Fibroblast of lung (primary cell): ENCODE measurements at regions not wholly inside any gene's neighbourhood (a gene's known extent, or its start where the extent isn't known, plus 50 kb on each side); places are given as distances from the start of the nearest gene placed in this dataset.

Experiments used
- DNase-seq, 2 donors: peaks; one replicate each; pipeline versions ENCODE4 v3.0.0 to v3.0.0-alpha.2; 2010; ENCODE audit warnings: low read depth in 2 of 2
- H2AFZ ChIP-seq: 2 replicates; pipeline ENCODE4 v1.5.1; 2012; ENCODE audit warnings: low read length, control low read depth, inconsistent platforms
- H3K27ac ChIP-seq: 2 replicates; pipeline ENCODE4 v1.5.1; 2011; ENCODE audit warnings: low read length, control low read depth; ENCODE audit not compliant: insufficient read depth
- H3K27me3 ChIP-seq: 2 replicates; pipeline ENCODE4 v1.5.1; 2011; ENCODE audit warnings: mild to moderate bottlenecking, low read length; ENCODE audit not compliant: control insufficient read depth, insufficient read depth
- H3K36me3 ChIP-seq: 2 replicates; pipeline ENCODE4 v1.5.1; 2011; ENCODE audit warnings: low read length; ENCODE audit not compliant: control insufficient read depth, insufficient read depth
- H3K4me1 ChIP-seq: 2 replicates; pipeline ENCODE4 v1.5.1; 2011; ENCODE audit warnings: low read length; ENCODE audit not compliant: control insufficient read depth, insufficient read depth; ENCODE audit errors: extremely low read depth
- H3K4me2 ChIP-seq: 2 replicates; pipeline ENCODE4 v1.5.1; 2011; ENCODE audit warnings: low read length, control low read depth; ENCODE audit not compliant: insufficient read depth; ENCODE audit errors: extremely low read depth
- H3K4me3 ChIP-seq, 4 experiments: fragments of 200-600 bp in 1 of 4; sonication (generic) in 1 of 4; replicated peaks in 1 of 4; 2 replicates each; pipeline ENCODE4 v1.5.1; 2011 to 2016; ENCODE audit warnings: low read length in 4 of 4, low read depth in 3 of 4, mild to moderate bottlenecking in 3 of 4, control low read depth in 2 of 4, inconsistent platforms in 1 of 4, mixed read lengths in 1 of 4; ENCODE audit not compliant: insufficient read depth in 1 of 4; ENCODE audit errors: control extremely low read depth in 1 of 4
- H3K79me2 ChIP-seq: 2 replicates; pipeline ENCODE4 v1.5.1; 2012; ENCODE audit warnings: mild to moderate bottlenecking, low read length, inconsistent platforms; ENCODE audit not compliant: control insufficient read depth, insufficient read depth
- H3K9ac ChIP-seq: 2 replicates; pipeline ENCODE4 v1.5.1; 2011; ENCODE audit warnings: mild to moderate bottlenecking, low read length, control low read depth; ENCODE audit not compliant: insufficient read depth
- H3K9me3 ChIP-seq: 2 replicates; pipeline ENCODE4 v1.5.1; 2012; ENCODE audit warnings: low read depth, low read length; ENCODE audit not compliant: control insufficient read depth, insufficient read depth
- H4K20me1 ChIP-seq: 2 replicates; pipeline ENCODE4 v1.5.1; 2011; ENCODE audit warnings: low read length; ENCODE audit not compliant: control insufficient read depth, insufficient read depth; ENCODE audit errors: extremely low read depth
- EZH2 ChIP-seq: IDR thresholded peaks from 2 replicates; pipeline ENCODE4 v1.5.1; 2012; ENCODE audit warnings: low read length, control low read depth, mild to moderate bottlenecking; ENCODE audit errors: missing control alignments
- TF ChIP-seq, protein P1 (sequence below), 2 donors: IDR thresholded peaks in 1 of 2; conservative IDR thresholded peaks in 1 of 2; 1 replicate in 1 of 2; 2 replicates in 1 of 2; pipeline ENCODE4 v1.5.1; 2011 to 2012; ENCODE audit warnings: low read length in 2 of 2, control low read depth in 1 of 2, inconsistent platforms in 1 of 2, low read depth in 1 of 2, mild to moderate bottlenecking in 1 of 2

DNA sequence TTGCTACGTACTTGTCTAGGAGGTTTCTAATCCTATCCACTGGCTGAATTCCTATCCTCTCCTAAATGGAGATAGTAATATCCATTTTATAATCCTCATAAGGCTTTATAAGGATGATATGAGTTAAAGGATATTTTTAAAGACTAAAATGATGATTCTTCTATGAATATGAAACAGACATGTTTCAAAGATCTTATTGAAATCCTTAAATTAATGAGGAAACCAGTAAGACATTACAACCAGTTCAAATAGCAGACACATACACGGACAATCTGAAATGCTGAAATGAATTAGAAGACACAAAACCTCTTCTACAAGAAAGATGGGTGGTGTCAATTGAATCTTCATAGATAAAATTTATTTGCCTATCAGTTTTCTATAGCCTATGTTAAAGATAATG lies 132.9 kb upstream of the ANK3 start:
- no peak for TF ChIP-seq EZH2
- TF ChIP-seq, protein P1, sequence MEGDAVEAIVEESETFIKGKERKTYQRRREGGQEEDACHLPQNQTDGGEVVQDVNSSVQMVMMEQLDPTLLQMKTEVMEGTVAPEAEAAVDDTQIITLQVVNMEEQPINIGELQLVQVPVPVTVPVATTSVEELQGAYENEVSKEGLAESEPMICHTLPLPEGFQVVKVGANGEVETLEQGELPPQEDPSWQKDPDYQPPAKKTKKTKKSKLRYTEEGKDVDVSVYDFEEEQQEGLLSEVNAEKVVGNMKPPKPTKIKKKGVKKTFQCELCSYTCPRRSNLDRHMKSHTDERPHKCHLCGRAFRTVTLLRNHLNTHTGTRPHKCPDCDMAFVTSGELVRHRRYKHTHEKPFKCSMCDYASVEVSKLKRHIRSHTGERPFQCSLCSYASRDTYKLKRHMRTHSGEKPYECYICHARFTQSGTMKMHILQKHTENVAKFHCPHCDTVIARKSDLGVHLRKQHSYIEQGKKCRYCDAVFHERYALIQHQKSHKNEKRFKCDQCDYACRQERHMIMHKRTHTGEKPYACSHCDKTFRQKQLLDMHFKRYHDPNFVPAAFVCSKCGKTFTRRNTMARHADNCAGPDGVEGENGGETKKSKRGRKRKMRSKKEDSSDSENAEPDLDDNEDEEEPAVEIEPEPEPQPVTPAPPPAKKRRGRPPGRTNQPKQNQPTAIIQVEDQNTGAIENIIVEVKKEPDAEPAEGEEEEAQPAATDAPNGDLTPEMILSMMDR (conservative IDR thresholded peaks at IDR 0.05 in 1 of 2, IDR thresholded peaks at IDR 0.05 in 1 of 2; ENCODE audit: low read depth in 1 of 2, low read length in 2 of 2) = no peak
- Histone ChIP-seq H3K9me3 (no peaks in the 10 kb centered on the region), H3K79me2 (no peaks in the 10 kb centered on the region), H2AFZ (no peak overlapping the region), H3K9ac (no peak overlapping the region), H3K36me3 (no peaks in the 10 kb centered on the region), H3K4me3 (no peak overlapping the region), H3K4me2 (no peak overlapping the region), H3K27ac (no peak overlapping the region), H3K27me3 (no peaks in the 10 kb centered on the region), H3K4me1 (peaks cover 2% of the 10 kb centered on the region), H4K20me1 (no peaks in the 10 kb centered on the region)
- DNase-seq = no peak

DNA sequence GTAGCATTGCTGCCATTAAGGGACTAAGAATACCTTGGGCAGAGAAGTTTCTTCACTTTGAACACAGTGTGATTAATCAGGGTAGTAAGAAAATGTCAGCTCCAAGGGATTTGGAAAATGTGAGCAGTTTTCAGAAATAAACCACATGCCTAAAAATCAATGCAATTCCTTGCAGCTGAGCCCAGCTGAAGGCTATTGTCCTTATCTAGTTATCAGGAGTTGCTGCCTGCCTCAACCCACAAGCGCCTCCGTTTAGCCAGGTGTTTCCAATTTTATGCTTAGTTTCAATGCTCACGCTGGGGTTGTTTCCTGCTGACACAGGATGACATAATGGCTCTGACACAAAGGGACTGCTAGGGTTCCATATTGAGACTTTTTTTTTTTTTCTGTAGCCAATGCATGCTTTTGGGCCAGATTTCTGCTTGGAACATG lies 132.3 kb upstream of the ANK3 start:
- H3K4me2 ChIP-seq = no peak overlapping the region
- no peaks in the 10 kb centered on the region for H3K79me2 ChIP-seq
- H3K27ac ChIP-seq = no peak overlapping the region
- no peak overlapping the region for H2AFZ ChIP-seq
- no peak overlapping the region for H3K4me3 ChIP-seq
- H4K20me1 ChIP-seq = no peaks in the 10 kb centered on the region
- no peaks in the 10 kb centered on the region for H3K36me3 ChIP-seq
- H3K27me3 ChIP-seq = no peaks in the 10 kb centered on the region
- H3K4me1 ChIP-seq = peaks cover 2% of the 10 kb centered on the region
- TF ChIP-seq, protein P1 (conservative IDR thresholded peaks at IDR 0.05 in 1 of 2, IDR thresholded peaks at IDR 0.05 in 1 of 2; ENCODE audit: low read depth in 1 of 2, low read length in 2 of 2) = no peak
- no peak for TF ChIP-seq EZH2
- H3K9me3 ChIP-seq = no peaks in the 10 kb centered on the region
- peak in 1 of 2 donors; percentile 98 for DNase-seq
- no peak overlapping the region for H3K9ac ChIP-seq

DNA sequence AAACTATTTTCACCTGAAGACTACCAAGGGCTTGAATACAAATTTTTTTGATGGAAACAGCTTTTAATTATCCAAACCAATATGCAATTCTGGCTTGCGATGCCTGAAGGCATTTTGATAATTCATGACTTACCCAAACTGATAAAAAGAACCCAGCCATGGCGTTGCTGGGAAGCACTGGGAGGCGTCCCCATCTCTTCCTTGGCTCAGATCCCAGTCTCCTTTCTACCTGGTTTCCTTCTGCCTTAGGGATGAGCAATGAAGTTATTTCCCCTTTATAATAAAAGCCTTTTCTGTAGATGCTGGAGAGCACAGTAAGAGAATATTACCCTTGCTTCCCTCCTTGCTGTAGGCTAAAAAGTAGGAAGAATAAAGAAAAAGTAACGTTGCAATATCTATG lies 129.1 kb upstream of the ANK3 start:
- Histone ChIP-seq H3K36me3 (no peaks in the 10 kb centered on the region), H3K9me3 (no peaks in the 10 kb centered on the region), H3K4me1 (peaks cover 2% of the 10 kb centered on the region), H3K79me2 (no peaks in the 10 kb centered on the region), H3K27me3 (no peaks in the 10 kb centered on the region), H3K27ac (no peak overlapping the region), H3K9ac (no peak overlapping the region), H2AFZ (no peak overlapping the region), H3K4me3 (no peak overlapping the region), H4K20me1 (no peaks in the 10 kb centered on the region), H3K4me2 (no peak overlapping the region)
- TF ChIP-seq EZH2 = no peak
- TF ChIP-seq, protein P1 (conservative IDR thresholded peaks at IDR 0.05 in 1 of 2, IDR thresholded peaks at IDR 0.05 in 1 of 2; ENCODE audit: low read depth in 1 of 2, low read length in 2 of 2) = no peak
- DNase-seq = no peak
